Fibroblast of lung (primary cell): ENCODE measurements at regions not wholly inside any gene's neighbourhood (a gene's known extent, or its start where the extent isn't known, plus 50 kb on each side); places are given as distances from the start of the nearest gene placed in this dataset.

Experiments used
- DNase-seq, 2 donors: peaks; one replicate each; pipeline versions ENCODE4 v3.0.0 to v3.0.0-alpha.2; 2010; ENCODE audit warnings: low read depth in 2 of 2
- H2AFZ ChIP-seq: 2 replicates; pipeline ENCODE4 v1.5.1; 2012; ENCODE audit warnings: low read length, control low read depth, inconsistent platforms
- H3K27ac ChIP-seq: 2 replicates; pipeline ENCODE4 v1.5.1; 2011; ENCODE audit warnings: low read length, control low read depth; ENCODE audit not compliant: insufficient read depth
- H3K27me3 ChIP-seq: 2 replicates; pipeline ENCODE4 v1.5.1; 2011; ENCODE audit warnings: mild to moderate bottlenecking, low read length; ENCODE audit not compliant: control insufficient read depth, insufficient read depth
- H3K36me3 ChIP-seq: 2 replicates; pipeline ENCODE4 v1.5.1; 2011; ENCODE audit warnings: low read length; ENCODE audit not compliant: control insufficient read depth, insufficient read depth
- H3K4me1 ChIP-seq: 2 replicates; pipeline ENCODE4 v1.5.1; 2011; ENCODE audit warnings: low read length; ENCODE audit not compliant: control insufficient read depth, insufficient read depth; ENCODE audit errors: extremely low read depth
- H3K4me2 ChIP-seq: 2 replicates; pipeline ENCODE4 v1.5.1; 2011; ENCODE audit warnings: low read length, control low read depth; ENCODE audit not compliant: insufficient read depth; ENCODE audit errors: extremely low read depth
- H3K4me3 ChIP-seq, 4 experiments: fragments of 200-600 bp in 1 of 4; sonication (generic) in 1 of 4; replicated peaks in 1 of 4; 2 replicates each; pipeline ENCODE4 v1.5.1; 2011 to 2016; ENCODE audit warnings: low read length in 4 of 4, low read depth in 3 of 4, mild to moderate bottlenecking in 3 of 4, control low read depth in 2 of 4, inconsistent platforms in 1 of 4, mixed read lengths in 1 of 4; ENCODE audit not compliant: insufficient read depth in 1 of 4; ENCODE audit errors: control extremely low read depth in 1 of 4
- H3K79me2 ChIP-seq: 2 replicates; pipeline ENCODE4 v1.5.1; 2012; ENCODE audit warnings: mild to moderate bottlenecking, low read length, inconsistent platforms; ENCODE audit not compliant: control insufficient read depth, insufficient read depth
- H3K9ac ChIP-seq: 2 replicates; pipeline ENCODE4 v1.5.1; 2011; ENCODE audit warnings: mild to moderate bottlenecking, low read length, control low read depth; ENCODE audit not compliant: insufficient read depth
- H3K9me3 ChIP-seq: 2 replicates; pipeline ENCODE4 v1.5.1; 2012; ENCODE audit warnings: low read depth, low read length; ENCODE audit not compliant: control insufficient read depth, insufficient read depth
- H4K20me1 ChIP-seq: 2 replicates; pipeline ENCODE4 v1.5.1; 2011; ENCODE audit warnings: low read length; ENCODE audit not compliant: control insufficient read depth, insufficient read depth; ENCODE audit errors: extremely low read depth
- EZH2 ChIP-seq: IDR thresholded peaks from 2 replicates; pipeline ENCODE4 v1.5.1; 2012; ENCODE audit warnings: low read length, control low read depth, mild to moderate bottlenecking; ENCODE audit errors: missing control alignments
- TF ChIP-seq, protein P1 (sequence below), 2 donors: IDR thresholded peaks in 1 of 2; conservative IDR thresholded peaks in 1 of 2; 1 replicate in 1 of 2; 2 replicates in 1 of 2; pipeline ENCODE4 v1.5.1; 2011 to 2012; ENCODE audit warnings: low read length in 2 of 2, control low read depth in 1 of 2, inconsistent platforms in 1 of 2, low read depth in 1 of 2, mild to moderate bottlenecking in 1 of 2

DNA sequence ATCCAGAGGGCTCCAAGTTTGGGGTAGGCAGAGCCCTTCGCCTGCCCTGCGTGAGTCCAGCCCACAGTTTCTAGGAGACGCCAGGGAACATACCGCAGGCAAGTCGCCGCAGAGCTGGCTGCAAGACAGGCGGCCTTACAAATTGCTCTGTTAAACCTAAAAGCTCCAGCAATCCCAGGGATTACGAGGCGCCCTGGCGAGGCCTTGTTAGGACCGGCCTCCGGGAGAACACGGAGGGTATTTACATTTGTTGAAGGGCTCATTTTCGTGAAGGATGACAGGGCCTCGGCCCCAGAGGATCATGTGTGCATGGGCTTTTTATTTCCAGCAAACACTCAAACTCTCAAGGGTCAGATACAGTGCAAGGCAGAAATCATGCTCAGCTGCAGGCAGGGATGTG lies 77.6 kb upstream of the FOXF1 start:
- Histone ChIP-seq H3K4me1 (no peaks in the 10 kb centered on the region), H3K36me3 (no peaks in the 10 kb centered on the region), H3K27ac (no peak overlapping the region), H3K27me3 (no peaks in the 10 kb centered on the region), H4K20me1 (no peaks in the 10 kb centered on the region), H3K9me3 (no peaks in the 10 kb centered on the region), H3K9ac (no peak overlapping the region), H3K4me2 (peak overlapping the region; percentile 23), H3K4me3 (no peak overlapping the region), H3K79me2 (no peaks in the 10 kb centered on the region), H2AFZ (no peak overlapping the region)
- peak in 1 of 2 donors; percentile 79 for DNase-seq
- no peak for TF ChIP-seq EZH2
- TF ChIP-seq, protein P1, sequence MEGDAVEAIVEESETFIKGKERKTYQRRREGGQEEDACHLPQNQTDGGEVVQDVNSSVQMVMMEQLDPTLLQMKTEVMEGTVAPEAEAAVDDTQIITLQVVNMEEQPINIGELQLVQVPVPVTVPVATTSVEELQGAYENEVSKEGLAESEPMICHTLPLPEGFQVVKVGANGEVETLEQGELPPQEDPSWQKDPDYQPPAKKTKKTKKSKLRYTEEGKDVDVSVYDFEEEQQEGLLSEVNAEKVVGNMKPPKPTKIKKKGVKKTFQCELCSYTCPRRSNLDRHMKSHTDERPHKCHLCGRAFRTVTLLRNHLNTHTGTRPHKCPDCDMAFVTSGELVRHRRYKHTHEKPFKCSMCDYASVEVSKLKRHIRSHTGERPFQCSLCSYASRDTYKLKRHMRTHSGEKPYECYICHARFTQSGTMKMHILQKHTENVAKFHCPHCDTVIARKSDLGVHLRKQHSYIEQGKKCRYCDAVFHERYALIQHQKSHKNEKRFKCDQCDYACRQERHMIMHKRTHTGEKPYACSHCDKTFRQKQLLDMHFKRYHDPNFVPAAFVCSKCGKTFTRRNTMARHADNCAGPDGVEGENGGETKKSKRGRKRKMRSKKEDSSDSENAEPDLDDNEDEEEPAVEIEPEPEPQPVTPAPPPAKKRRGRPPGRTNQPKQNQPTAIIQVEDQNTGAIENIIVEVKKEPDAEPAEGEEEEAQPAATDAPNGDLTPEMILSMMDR (conservative IDR thresholded peaks at IDR 0.05 in 1 of 2, IDR thresholded peaks at IDR 0.05 in 1 of 2; ENCODE audit: low read depth in 1 of 2, low read length in 2 of 2), result no peak

DNA sequence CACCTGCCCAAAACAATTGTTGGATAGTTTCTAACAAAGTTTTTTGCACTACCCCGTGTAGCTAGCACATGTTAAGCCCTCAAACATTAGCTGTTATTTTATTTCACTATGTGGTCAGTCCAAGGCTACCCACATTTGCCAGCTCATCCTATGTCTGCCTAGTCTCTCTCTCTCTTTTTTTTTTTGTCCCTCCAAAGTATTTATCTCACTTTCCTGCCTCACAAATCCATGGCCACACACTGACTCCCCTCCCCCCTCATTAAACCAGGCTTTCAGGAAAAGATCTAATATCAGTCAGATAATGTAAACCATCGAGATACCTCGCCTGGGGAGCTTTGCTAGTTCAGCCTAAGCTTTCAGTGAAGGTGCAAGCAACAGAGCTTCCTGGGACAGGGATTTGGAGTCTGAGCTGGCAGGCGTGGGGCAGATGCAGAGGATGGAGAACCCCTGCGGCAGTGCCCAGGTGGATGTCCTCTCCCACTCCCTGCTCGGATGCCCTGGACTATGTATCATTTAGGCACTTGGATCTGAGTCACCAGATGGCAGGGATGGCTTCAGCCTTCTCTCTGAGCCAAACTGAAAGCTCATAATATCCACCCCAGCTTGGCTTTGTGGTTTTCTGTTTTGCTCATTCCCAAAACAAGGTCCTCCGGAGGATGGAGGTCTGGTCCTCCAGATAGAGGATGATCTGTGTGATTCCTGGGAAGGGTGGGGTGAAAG lies 73.7 kb upstream of the FOXF1 start:
- Histone ChIP-seq H3K36me3 (no peaks in the 10 kb centered on the region), H3K79me2 (no peaks in the 10 kb centered on the region), H3K4me3 (no peak overlapping the region), H3K9me3 (no peaks in the 10 kb centered on the region), H3K4me1 (no peaks in the 10 kb centered on the region), H3K4me2 (no peak overlapping the region), H3K27ac (no peak overlapping the region), H3K9ac (no peak overlapping the region), H4K20me1 (no peaks in the 10 kb centered on the region), H2AFZ (no peak overlapping the region), H3K27me3 (no peaks in the 10 kb centered on the region)
- TF ChIP-seq, protein P1 (conservative IDR thresholded peaks at IDR 0.05 in 1 of 2, IDR thresholded peaks at IDR 0.05 in 1 of 2; ENCODE audit: low read depth in 1 of 2, low read length in 2 of 2), result no peak
- TF ChIP-seq EZH2, result no peak
- peak in 1 of 2 donors; percentile 21 for DNase-seq

DNA sequence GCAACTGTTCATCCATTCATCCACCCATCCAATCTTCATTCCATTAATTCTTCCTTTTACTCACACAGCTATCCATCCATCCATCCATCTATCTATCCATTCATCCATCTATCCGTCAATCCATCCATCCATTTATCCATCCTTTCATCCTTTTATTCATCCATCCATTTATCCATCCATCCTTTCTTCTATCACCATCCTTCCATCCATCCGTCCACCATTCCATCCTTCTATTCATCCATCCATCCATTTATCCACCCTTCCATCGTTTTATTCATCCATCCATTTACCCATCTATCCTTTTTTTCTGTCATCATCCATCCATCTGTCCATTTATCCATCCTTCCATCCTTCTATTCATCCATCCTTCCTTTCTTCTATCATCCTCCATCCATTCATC lies 73.0 kb upstream of the FOXF1 start:
- Histone ChIP-seq H3K4me3 (no peak overlapping the region), H3K4me1 (no peaks in the 10 kb centered on the region), H3K9ac (no peak overlapping the region), H2AFZ (no peak overlapping the region), H3K9me3 (no peaks in the 10 kb centered on the region), H4K20me1 (no peaks in the 10 kb centered on the region), H3K27ac (no peak overlapping the region), H3K79me2 (no peaks in the 10 kb centered on the region), H3K27me3 (no peaks in the 10 kb centered on the region), H3K4me2 (no peak overlapping the region), H3K36me3 (no peaks in the 10 kb centered on the region)
- DNase-seq, result no peak
- no peak for TF ChIP-seq EZH2
- TF ChIP-seq, protein P1 (conservative IDR thresholded peaks at IDR 0.05 in 1 of 2, IDR thresholded peaks at IDR 0.05 in 1 of 2; ENCODE audit: low read depth in 1 of 2, low read length in 2 of 2), result no peak
